OCI-LY7 (cell line): ENCODE measurements at regions not wholly inside any gene's neighbourhood (a gene's known extent, or its start where the extent isn't known, plus 50 kb on each side); places are given as distances from the start of the nearest gene placed in this dataset.

Experiments
- BruUV-seq: library from RNA; stranded (reverse); fragments of 400-500 nt; replicated peaks from 2 replicates; lab custom pipeline; 2021; lab: Mats Ljungman, UMichigan
- CTCF ChIA-PET: fragments of 300-600 bp; sonication (Branson Sonifier 250); formaldehyde crosslinking; loops from one replicate; lab custom pipeline; 2022; ENCODE audit warnings: antibody characterized with exemption; ENCODE audit not compliant: unreplicated experiment; lab: Charles Lee
- POLR2A ChIA-PET: fragments of 300-600 bp; sonication (Branson Sonifier 250); formaldehyde crosslinking; loops from one replicate; lab custom pipeline; 2022; ENCODE audit warnings: antibody characterized with exemption; lab: Charles Lee
- DNase-seq: peaks from one replicate; pipeline ENCODE4 v3.0.0-alpha.2; 2015; ENCODE audit warnings: low spot score
- H2AFZ ChIP-seq: fragments of 200-600 bp; sonication (generic), shearing (Covaris generic); 2 replicates; pipeline ENCODE4 v1.6.1; 2014; ENCODE audit warnings: mild to moderate bottlenecking, antibody characterized with exemption, low read length, moderate library complexity
- H3K27ac ChIP-seq: fragments of 200-600 bp; sonication (generic); 2 replicates; pipeline ENCODE4 v1.5.1; 2014; ENCODE audit warnings: mixed run types, low read depth, mild to moderate bottlenecking, moderate library complexity, low read length, inconsistent platforms; ENCODE audit not compliant: poor library complexity, severe bottlenecking
- H3K36me3 ChIP-seq: fragments of 200-600 bp; sonication (generic); 2 replicates; pipeline ENCODE4 v1.6.1; 2014; ENCODE audit warnings: mild to moderate bottlenecking, antibody characterized with exemption, low read length, moderate library complexity, mixed read lengths; ENCODE audit not compliant: insufficient read depth
- H3K4me1 ChIP-seq: fragments of 200-600 bp; sonication (generic); 2 replicates; pipeline ENCODE4 v1.5.1; 2014; ENCODE audit warnings: mild to moderate bottlenecking, low read length; ENCODE audit not compliant: insufficient read depth, poor library complexity, severe bottlenecking
- H3K4me2 ChIP-seq: fragments of 200-600 bp; sonication (generic); 2 replicates; pipeline ENCODE4 v1.6.1; 2014; ENCODE audit warnings: mild to moderate bottlenecking, low read length
- H3K4me3 ChIP-seq: fragments of 200-600 bp; sonication (generic); 2 replicates; pipeline ENCODE4 v1.5.1; 2014; ENCODE audit warnings: mild to moderate bottlenecking, low read depth, low read length; ENCODE audit not compliant: poor library complexity, severe bottlenecking
- H3K79me2 ChIP-seq: fragments of 200-600 bp; sonication (generic); 2 replicates; pipeline ENCODE4 v1.6.1; 2016; ENCODE audit warnings: low read depth, mild to moderate bottlenecking, low read length, moderate library complexity, mixed read lengths; ENCODE audit not compliant: insufficient read depth
- H3K9me2 ChIP-seq: fragments of 200-600 bp; sonication (generic); 2 replicates; pipeline ENCODE4 v1.6.1; 2016; ENCODE audit warnings: mild to moderate bottlenecking, low read length, mixed read lengths; ENCODE audit not compliant: insufficient read depth
- H3K9me3 ChIP-seq: fragments of 200-600 bp; sonication (generic); 2 replicates; pipeline ENCODE4 v1.6.1; 2014; ENCODE audit warnings: mild to moderate bottlenecking, mixed run types, low read length, mixed read lengths
- H4K20me1 ChIP-seq: fragments of 200-600 bp; sonication (generic); 2 replicates; pipeline ENCODE4 v1.6.1; 2014; ENCODE audit warnings: mild to moderate bottlenecking, antibody characterized with exemption, low read length, moderate library complexity, mixed read lengths; ENCODE audit not compliant: insufficient read depth
- CTCF ChIP-seq: fragments of 200-600 bp; sonication (generic); conservative IDR thresholded peaks from 2 replicates; pipeline ENCODE4 v1.5.1; 2014; ENCODE audit warnings: mild to moderate bottlenecking, antibody characterized with exemption, low read length, moderate library complexity, mixed read lengths
- EZH2phosphoT487 ChIP-seq: fragments of 200-600 bp; sonication (generic); IDR thresholded peaks from 2 replicates; pipeline ENCODE4 v1.6.1; 2018; ENCODE audit warnings: low read depth, borderline replicate concordance, mild to moderate bottlenecking, mixed run types, antibody characterized with exemption, low read length, moderate library complexity, mixed read lengths
- intact Hi-C: fragments of 100-400 bp; cut with micrococcal nuclease; formaldehyde crosslinking; loops from one replicate; pipeline ENCODE4 v1.10.0; 2022; ENCODE audit not compliant: unreplicated experiment

GRCh38 chr7:101691822-101692384 is 62.8 kb upstream of the MYL10 start:
- TF ChIP-seq CTCF (no peak), EZH2phosphoT487 (no peak)
- Histone ChIP-seq H3K36me3 (no peaks in the 10 kb centered on the region), H3K79me2 (no peaks in the 10 kb centered on the region), H2AFZ (no peak overlapping the region), H4K20me1 (no peaks in the 10 kb centered on the region), H3K9me2 (no peaks in the 10 kb centered on the region), H3K4me3 (no peak overlapping the region), H3K27ac (no peak overlapping the region), H3K9me3 (no peaks in the 10 kb centered on the region), H3K4me1 (peaks cover 19% of the 10 kb centered on the region), H3K4me2 (no peak overlapping the region)
- CTCF ChIA-PET: interaction anchor here (0.6 kb wide), 1 partner anchor 16 kb away, joined by 3 read pairs; no protein-coding TSS in a partner anchor
- BruUV-seq: no TSS peak
- intact Hi-C loops: no loop called here
- POLR2A ChIA-PET: interaction anchor here (0.7 kb wide), 1 partner anchor 41 kb away, joined by 3 read pairs; no protein-coding TSS in a partner anchor
- no peak for DNase-seq

GRCh38 chr7:101693498-101694091 is 64.5 kb upstream of the MYL10 start:
- no peak for TF ChIP-seq CTCF
- TF ChIP-seq EZH2phosphoT487: no peak
- H4K20me1 ChIP-seq: no peaks in the 10 kb centered on the region
- no peaks in the 10 kb centered on the region for H3K9me3 ChIP-seq
- H3K4me1 ChIP-seq: peaks cover 15% of the 10 kb centered on the region
- no peak overlapping the region for H3K4me3 ChIP-seq
- DNase-seq: peak; percentile 56
- no peak overlapping the region for H3K27ac ChIP-seq
- ChIA-PET POLR2A (interaction anchor here (0.6 to 0.8 kb wide), 3 partner anchors 10 to 117 kb away, joined by 3 to 4 read pairs (median 4); no protein-coding TSS in a partner anchor), CTCF (no interaction called here)
- H3K9me2 ChIP-seq: no peaks in the 10 kb centered on the region
- no peaks in the 10 kb centered on the region for H3K36me3 ChIP-seq
- H3K4me2 ChIP-seq: no peak overlapping the region
- intact Hi-C loops: no loop called here
- peak overlapping the region; percentile 31; the same call in 1 of the 2 replicates for H2AFZ ChIP-seq
- no peaks in the 10 kb centered on the region for H3K79me2 ChIP-seq
- no TSS peak for BruUV-seq

GRCh38 chr7:101698964-101699363 is 69.9 kb upstream of the MYL10 start:
- Histone ChIP-seq H3K9me2 (no peaks in the 10 kb centered on the region), H3K4me1 (peaks cover 4% of the 10 kb centered on the region), H3K36me3 (no peaks in the 10 kb centered on the region), H3K79me2 (no peaks in the 10 kb centered on the region), H2AFZ (no peak overlapping the region), H3K4me3 (no peak overlapping the region), H3K9me3 (no peaks in the 10 kb centered on the region), H4K20me1 (no peaks in the 10 kb centered on the region), H3K4me2 (no peak overlapping the region), H3K27ac (no peak overlapping the region)
- POLR2A ChIA-PET: no interaction called here
- DNase-seq: no peak
- intact Hi-C loops: no loop called here
- TF ChIP-seq CTCF: no peak
- CTCF ChIA-PET: no interaction called here
- no TSS peak for BruUV-seq
